Breast epithelium (tissue), 3 donors: ENCODE measurements at regions not wholly inside any gene's neighbourhood (a gene's known extent, or its start where the extent isn't known, plus 50 kb on each side); places are given as distances from the start of the nearest gene placed in this dataset.

Experiments
- CTCF ChIP-seq, 3 donors: fragments of 450-650 bp; IDR thresholded peaks; one replicate each; pipeline ENCODE4 v1.5.1; 2016 to 2017; ENCODE audit warnings: antibody characterized with exemption in 3 of 3, mild to moderate bottlenecking in 3 of 3, moderate library complexity in 3 of 3
- POLR2A ChIP-seq: fragments of 450-650 bp; IDR thresholded peaks from one replicate; pipeline ENCODE4 v1.6.1; 2016; ENCODE audit warnings: antibody characterized with exemption, mild to moderate bottlenecking, moderate library complexity

GRCh38 chr15:38975282-38975990, 410.8 kb upstream of the RASGRP1 start:
- TF ChIP-seq CTCF (IDR thresholded peaks at IDR 0.05) = no peak
- no peak for TF ChIP-seq POLR2A
